Liver (tissue), 3 donors: ENCODE measurements at regions not wholly inside any gene's neighbourhood (a gene's known extent, or its start where the extent isn't known, plus 50 kb on each side); places are given as distances from the start of the nearest gene placed in this dataset.

ENCODE experiments used
- ATF3 ChIP-seq: IDR thresholded peaks from 2 replicates; pipeline ENCODE4 v1.6.1; 2016; ENCODE audit warnings: antibody characterized with exemption
- CTCF ChIP-seq: fragments of 150-350 bp; IDR thresholded peaks from 2 replicates; pipeline ENCODE4 v1.5.1; 2017; ENCODE audit warnings: improper control_type of control experiment, low read depth, low read length; ENCODE audit not compliant: missing input control
- EGR1 ChIP-seq, 2 donors: IDR thresholded peaks; 2 replicates each; pipeline ENCODE4 v1.6.1; 2016 to 2018; ENCODE audit warnings: antibody characterized with exemption in 2 of 2, low read depth in 2 of 2
- FOXA1 ChIP-seq: IDR thresholded peaks from 2 replicates; pipeline ENCODE4 v1.6.1; 2016; ENCODE audit warnings: antibody characterized with exemption
- GABPA ChIP-seq, 2 donors: IDR thresholded peaks in 1 of 2; conservative IDR thresholded peaks in 1 of 2; 2 replicates each; pipeline ENCODE4 v1.6.1; 2016; ENCODE audit warnings: antibody characterized with exemption in 2 of 2, mild to moderate bottlenecking in 1 of 2, moderate library complexity in 1 of 2
- JUND ChIP-seq, 2 donors: IDR thresholded peaks; 2 replicates each; pipeline ENCODE4 v1.6.1; 2016; ENCODE audit warnings: antibody characterized with exemption in 2 of 2
- MAX ChIP-seq: IDR thresholded peaks from 2 replicates; pipeline ENCODE4 v1.6.1; 2016; ENCODE audit warnings: antibody characterized with exemption
- NR2F2 ChIP-seq: IDR thresholded peaks from 2 replicates; pipeline ENCODE4 v1.6.1; 2016; ENCODE audit warnings: antibody characterized with exemption
- RAD21 ChIP-seq, 2 donors: IDR thresholded peaks; 2 replicates each; pipeline ENCODE4 v1.6.1; 2016; ENCODE audit warnings: antibody characterized with exemption in 2 of 2, mild to moderate bottlenecking in 2 of 2
- REST ChIP-seq: IDR thresholded peaks from 2 replicates; pipeline ENCODE4 v1.6.1; 2016; ENCODE audit warnings: antibody characterized with exemption, mild to moderate bottlenecking
- SP1 ChIP-seq: IDR thresholded peaks from 2 replicates; pipeline ENCODE4 v1.6.1; 2018; ENCODE audit warnings: antibody characterized with exemption, mild to moderate bottlenecking
- TAF1 ChIP-seq: conservative IDR thresholded peaks from 2 replicates; pipeline ENCODE4 v1.6.1; 2016; ENCODE audit warnings: antibody characterized with exemption, mild to moderate bottlenecking
- YY1 ChIP-seq: IDR thresholded peaks from 2 replicates; pipeline ENCODE4 v1.6.1; 2016; ENCODE audit warnings: antibody characterized with exemption, mild to moderate bottlenecking
- ZBTB33 ChIP-seq: IDR thresholded peaks from 2 replicates; pipeline ENCODE4 v1.6.1; 2016; ENCODE audit warnings: antibody characterized with exemption
- donor health status: healthy.
- donor health status: healthy.

- TF ChIP-seq NR2F2 (no peak), REST (no peak), CTCF (no peak), ZBTB33 (no peak), TAF1 (no peak), RAD21 (IDR thresholded peaks at IDR 0.05) (no peak), ATF3 (no peak), MAX (no peak), GABPA (IDR thresholded peaks at IDR 0.05 in 1 of 2, conservative IDR thresholded peaks at IDR 0.05 in 1 of 2) (no peak), JUND (IDR thresholded peaks at IDR 0.05) (no peak), FOXA1 (no peak), EGR1 (IDR thresholded peaks at IDR 0.05; ENCODE audit: low read depth in 2 of 2) (no peak), SP1 (no peak), YY1 (no peak)
Observed at GRCh38 chr5:90312027-90312426, 97.5 kb downstream of the CETN3 start.
